ENCODE measurements at regions not wholly inside any gene's neighbourhood (a gene's known extent, or its start where the extent isn't known, plus 50 kb on each side); places are given as distances from the start of the nearest gene placed in this dataset.

- BruUV-seq (replicated peaks), result no TSS peak
- H3K36me3 ChIP-seq (ENCODE audit: control insufficient read depth in 1 of 2, insufficient read depth in 2 of 2, low read length in 2 of 2), result no peaks in the 10 kb centered on the region
- no peaks in the 10 kb centered on the region for H4K20me1 ChIP-seq (ENCODE audit: insufficient read depth)
- CTCF ChIA-PET, result no interaction called here
- H3K4me2 ChIP-seq (ENCODE audit: low read length), result no peak overlapping the region
- intact Hi-C loops (cut with micrococcal nuclease), result no loop called here
- H3K9me3 ChIP-seq (ENCODE audit: control insufficient read depth in 1 of 2, insufficient read depth in 1 of 2, low read depth in 1 of 2, low read length in 2 of 2), result no peaks in the 10 kb centered on the region
- no peak for DNase-seq (ENCODE audit: low read depth, low spot score)
- RAD21 ChIA-PET (ENCODE audit: low non-redundant PET in 1 of 2, low total read pairs in 2 of 2, uncharacterized antibody in 2 of 2, unreplicated experiment in 2 of 2), result no interaction called here
- H3K27me3 ChIP-seq (ENCODE audit: insufficient read depth, low read length), result no peaks in the 10 kb centered on the region
- no peak overlapping the region for H3K4me3 ChIP-seq (replicated peaks in 1 of 2; ENCODE audit: low read depth in 1 of 2, low read length in 2 of 2)
- no peaks in the 10 kb centered on the region for H3K79me2 ChIP-seq (ENCODE audit: insufficient read depth, low read length)
- H3K9ac ChIP-seq (ENCODE audit: low read length), result no peak overlapping the region
- TF ChIP-seq ATF3 (IDR thresholded peaks at IDR 0.05), result no peak
- no peak for TF ChIP-seq YY1 (IDR thresholded peaks at IDR 0.05; ENCODE audit: extremely low read depth, insufficient replicate concordance, low read depth, low read length)
- TF ChIP-seq MAX (IDR thresholded peaks at IDR 0.05), result no peak
- no peak for TF ChIP-seq ZBTB33 (IDR thresholded peaks at IDR 0.05; ENCODE audit: extremely low read depth, insufficient replicate concordance, low read length)
- no peak for TF ChIP-seq POLR2AphosphoS5 (IDR thresholded peaks at IDR 0.05; ENCODE audit: low read depth, low read length)
- no peak for TF ChIP-seq EZH2 (IDR thresholded peaks at IDR 0.05)
- no peak for TF ChIP-seq CBX3 (IDR thresholded peaks at IDR 0.05; ENCODE audit: low read depth)
- no peak for TF ChIP-seq TCF7L2 (IDR thresholded peaks at IDR 0.05; ENCODE audit: borderline replicate concordance, extremely low read depth, insufficient read depth, insufficient read length)
- TF ChIP-seq CTCF (IDR thresholded peaks at IDR 0.05 in 2 of 3, conservative IDR thresholded peaks at IDR 0.05 in 1 of 3; ENCODE audit: borderline replicate concordance in 1 of 3, insufficient read depth in 1 of 3, low read depth in 2 of 3, low read length in 2 of 3), result no peak
- TF ChIP-seq ZFX (IDR thresholded peaks at IDR 0.05), result no peak
- no peak for TF ChIP-seq SP1 (IDR thresholded peaks at IDR 0.05; ENCODE audit: low read depth)
- TF ChIP-seq SIN3A (IDR thresholded peaks at IDR 0.05; ENCODE audit: low read depth), result no peak
- TF ChIP-seq JUND (IDR thresholded peaks at IDR 0.05), result no peak
- no peak for TF ChIP-seq RAD21 (IDR thresholded peaks at IDR 0.05; ENCODE audit: low read depth)
- TF ChIP-seq REST (IDR thresholded peaks at IDR 0.05; ENCODE audit: low read depth), result no peak
- no peak for TF ChIP-seq CEBPB (IDR thresholded peaks at IDR 0.05; ENCODE audit: low read depth)
- no peak for TF ChIP-seq SRF (IDR thresholded peaks at IDR 0.05; ENCODE audit: low read depth)
- no peak overlapping the region for H3K27ac ChIP-seq (ENCODE audit: low read depth, low read length)
- H3K9me2 ChIP-seq (ENCODE audit: insufficient read depth), result no peaks in the 10 kb centered on the region
- no peak for ATAC-seq
- no peaks in the 10 kb centered on the region for H3K4me1 ChIP-seq (ENCODE audit: control insufficient read depth in 1 of 2, insufficient read depth in 2 of 2, low read length in 2 of 2)
- POLR2A ChIA-PET, result no interaction called here
- no peak overlapping the region for H2AFZ ChIP-seq (ENCODE audit: low read depth, low read length, poor library complexity, severe bottlenecking)
Observed at GRCh38 chr14:38505973-38506249, 250.0 kb upstream of the CLEC14A start.

All from HCT116 (cell line).